ENCODE measurements at regions not wholly inside any gene's neighbourhood (a gene's known extent, or its start where the extent isn't known, plus 50 kb on each side); places are given as distances from the start of the nearest gene placed in this dataset.

- no peak for DNase-seq
- in situ Hi-C loops (cut with HindIII; ENCODE audit: low pct_ligation_motif_present, low sequenced_read_pairs), result no loop called here
Measured at GRCh38 chr22:46055181-46055875, 78.4 kb upstream of the WNT7B start.

GRCh38 chr22:46055911-46056545, 79.1 kb upstream of the WNT7B start:
- in situ Hi-C loops (cut with HindIII; ENCODE audit: low pct_ligation_motif_present, low sequenced_read_pairs), result no loop called here
- no peaks in the 10 kb centered on the region for H3K36me3 ChIP-seq (replicated peaks)
- H3K27ac ChIP-seq, result no peak overlapping the region
- H3K4me3 ChIP-seq (ENCODE audit: low read depth, low read length), result no peak overlapping the region
- H3K27me3 ChIP-seq (replicated peaks), result no peaks in the 10 kb centered on the region
- TF ChIP-seq CTCF (IDR thresholded peaks at IDR 0.05; ENCODE audit: low read depth, low read length, missing control alignments), result no peak
- no peak for DNase-seq

More at GRCh38 chr22:46055181-46055875, 78.4 kb upstream of the WNT7B start:
- no peaks in the 10 kb centered on the region for H3K27me3 ChIP-seq (replicated peaks)
- no peak overlapping the region for H3K27ac ChIP-seq
- TF ChIP-seq CTCF (IDR thresholded peaks at IDR 0.05; ENCODE audit: low read depth, low read length, missing control alignments), result no peak
- no peaks in the 10 kb centered on the region for H3K36me3 ChIP-seq (replicated peaks)
- no peak overlapping the region for H3K4me3 ChIP-seq (ENCODE audit: low read depth, low read length)

- no peak for DNase-seq
- no peaks in the 10 kb centered on the region for H3K27me3 ChIP-seq (replicated peaks)
- in situ Hi-C loops (cut with HindIII; ENCODE audit: low pct_ligation_motif_present, low sequenced_read_pairs), result no loop called here
- H3K36me3 ChIP-seq (replicated peaks), result no peaks in the 10 kb centered on the region
- peak overlapping the region; percentile 29 for H3K27ac ChIP-seq
- H3K4me3 ChIP-seq (ENCODE audit: low read depth, low read length), result no peak overlapping the region
- no peak for TF ChIP-seq CTCF (IDR thresholded peaks at IDR 0.05; ENCODE audit: low read depth, low read length, missing control alignments)
Measured at GRCh38 chr22:46056546-46057245, 79.7 kb upstream of the WNT7B start.

GRCh38 chr22:46057246-46058090, 80.5 kb upstream of the WNT7B start:
- H3K36me3 ChIP-seq (replicated peaks), result no peaks in the 10 kb centered on the region
- in situ Hi-C loops (cut with HindIII; ENCODE audit: low pct_ligation_motif_present, low sequenced_read_pairs), result no loop called here
- no peak for DNase-seq
- H3K27ac ChIP-seq, result peak overlapping the region; percentile 36
- no peak for TF ChIP-seq CTCF (IDR thresholded peaks at IDR 0.05; ENCODE audit: low read depth, low read length, missing control alignments)
- H3K4me3 ChIP-seq (ENCODE audit: low read depth, low read length), result no peak overlapping the region
- no peaks in the 10 kb centered on the region for H3K27me3 ChIP-seq (replicated peaks)

GRCh38 chr22:46058091-46058420, 81.1 kb upstream of the WNT7B start:
- Histone ChIP-seq H3K27ac (peak overlapping the region; percentile 36), H3K27me3 (replicated peaks) (no peaks in the 10 kb centered on the region), H3K36me3 (replicated peaks) (no peaks in the 10 kb centered on the region), H3K4me3 (ENCODE audit: low read depth, low read length) (no peak overlapping the region)
- TF ChIP-seq CTCF (IDR thresholded peaks at IDR 0.05; ENCODE audit: low read depth, low read length, missing control alignments), result no peak
- no peak for DNase-seq
- in situ Hi-C loops (cut with HindIII; ENCODE audit: low pct_ligation_motif_present, low sequenced_read_pairs), result no loop called here
